ENCODE measurements at regions not wholly inside any gene's neighbourhood (a gene's known extent, or its start where the extent isn't known, plus 50 kb on each side); places are given as distances from the start of the nearest gene placed in this dataset.

DNA sequence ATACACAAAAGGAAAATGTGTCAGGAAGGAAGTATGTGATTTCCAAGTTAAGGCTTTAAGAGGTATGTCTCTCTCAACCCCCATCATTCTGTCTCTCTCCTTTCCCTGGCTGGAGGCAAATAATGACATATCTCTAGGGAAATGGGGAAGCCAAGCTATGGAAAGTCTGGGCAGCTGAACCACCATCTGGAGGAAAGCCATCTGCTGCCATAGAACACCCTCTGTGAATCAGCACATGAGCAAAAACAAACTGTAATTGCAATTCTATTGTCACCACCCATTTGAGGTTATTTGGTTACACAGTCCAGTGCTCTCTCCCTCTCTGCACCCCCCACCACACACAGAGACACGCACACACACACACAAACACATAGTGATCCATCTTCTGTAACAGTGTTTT lies 766.2 kb downstream of the FLRT2 start:
- Histone ChIP-seq H3K9me3 (ENCODE audit: control insufficient read depth in 4 of 4, low read length in 3 of 4) (peaks cover 0 to 3% (median 1%) of the 10 kb centered on the region in 4 donors), H3K27ac (ENCODE audit: low read depth in 1 of 2, low read length in 2 of 2) (no peak overlapping the region), H3K4me3 (ENCODE audit: low read depth in 1 of 3, low read length in 3 of 3) (no peak overlapping the region), H3K9ac (ENCODE audit: low read depth in 1 of 2, low read length in 2 of 2) (no peak overlapping the region), H3K27me3 (ENCODE audit: control insufficient read depth in 4 of 4, insufficient read depth in 4 of 4, low read length in 3 of 4) (no peaks in the 10 kb centered on the region), H3K36me3 (ENCODE audit: control insufficient read depth in 4 of 4, insufficient read depth in 3 of 4, low read depth in 1 of 4, low read length in 3 of 4) (no peaks in the 10 kb centered on the region), H3K4me1 (ENCODE audit: control insufficient read depth in 4 of 4, insufficient read depth in 4 of 4, low read length in 3 of 4) (no peaks in the 10 kb centered on the region)
- TF ChIP-seq YY1 (IDR thresholded peaks at IDR 0.05) = no peak
- no peak for TF ChIP-seq HNF4G (IDR thresholded peaks at IDR 0.05)
- TF ChIP-seq, protein P1, sequence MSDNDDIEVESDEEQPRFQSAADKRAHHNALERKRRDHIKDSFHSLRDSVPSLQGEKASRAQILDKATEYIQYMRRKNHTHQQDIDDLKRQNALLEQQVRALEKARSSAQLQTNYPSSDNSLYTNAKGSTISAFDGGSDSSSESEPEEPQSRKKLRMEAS (IDR thresholded peaks at IDR 0.05) = no peak
- no peak for TF ChIP-seq HNF4A (conservative IDR thresholded peaks at IDR 0.05)
- TF ChIP-seq, protein P2, sequence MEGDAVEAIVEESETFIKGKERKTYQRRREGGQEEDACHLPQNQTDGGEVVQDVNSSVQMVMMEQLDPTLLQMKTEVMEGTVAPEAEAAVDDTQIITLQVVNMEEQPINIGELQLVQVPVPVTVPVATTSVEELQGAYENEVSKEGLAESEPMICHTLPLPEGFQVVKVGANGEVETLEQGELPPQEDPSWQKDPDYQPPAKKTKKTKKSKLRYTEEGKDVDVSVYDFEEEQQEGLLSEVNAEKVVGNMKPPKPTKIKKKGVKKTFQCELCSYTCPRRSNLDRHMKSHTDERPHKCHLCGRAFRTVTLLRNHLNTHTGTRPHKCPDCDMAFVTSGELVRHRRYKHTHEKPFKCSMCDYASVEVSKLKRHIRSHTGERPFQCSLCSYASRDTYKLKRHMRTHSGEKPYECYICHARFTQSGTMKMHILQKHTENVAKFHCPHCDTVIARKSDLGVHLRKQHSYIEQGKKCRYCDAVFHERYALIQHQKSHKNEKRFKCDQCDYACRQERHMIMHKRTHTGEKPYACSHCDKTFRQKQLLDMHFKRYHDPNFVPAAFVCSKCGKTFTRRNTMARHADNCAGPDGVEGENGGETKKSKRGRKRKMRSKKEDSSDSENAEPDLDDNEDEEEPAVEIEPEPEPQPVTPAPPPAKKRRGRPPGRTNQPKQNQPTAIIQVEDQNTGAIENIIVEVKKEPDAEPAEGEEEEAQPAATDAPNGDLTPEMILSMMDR (IDR thresholded peaks at IDR 0.05; ENCODE audit: low read depth, low read length, missing input control) = no peak
- 67% methylated on average over 1 of the region's 1 CpG for WGBS
- no peak for DNase-seq (ENCODE audit: low spot score)

DNA sequence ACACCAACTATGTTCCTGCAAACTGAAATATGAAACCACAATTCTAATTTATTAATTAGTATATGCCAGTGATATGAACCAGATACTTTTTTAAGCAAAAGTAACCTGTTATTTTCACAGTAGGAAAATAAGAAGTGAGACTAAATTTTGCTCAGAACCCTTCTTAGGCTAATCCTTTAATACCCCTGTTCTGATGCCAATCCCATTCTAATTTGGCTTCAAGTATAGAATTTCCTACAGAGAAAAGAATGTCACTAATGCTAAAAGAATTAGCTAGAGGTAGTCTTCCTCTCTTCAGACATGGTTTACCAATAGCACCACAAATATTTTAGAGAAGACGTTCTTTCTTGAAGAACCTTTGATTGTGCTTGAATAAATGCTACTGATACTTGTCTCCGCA lies 758.4 kb downstream of the FLRT2 start:
- no peak overlapping the region for H3K27ac ChIP-seq (ENCODE audit: low read depth in 1 of 2, low read length in 2 of 2)
- H3K9ac ChIP-seq (ENCODE audit: low read depth in 1 of 2, low read length in 2 of 2) = no peak overlapping the region
- H3K4me1 ChIP-seq (ENCODE audit: control insufficient read depth in 4 of 4, insufficient read depth in 4 of 4, low read length in 3 of 4) = no peaks in the 10 kb centered on the region
- no peaks in the 10 kb centered on the region for H3K9me3 ChIP-seq (ENCODE audit: control insufficient read depth in 4 of 4, low read length in 3 of 4)
- 82% methylated on average over 2 of the region's 2 CpGs for WGBS
- no peak for TF ChIP-seq FOXA1 (IDR thresholded peaks at IDR 0.05)
- TF ChIP-seq TAF1 (conservative IDR thresholded peaks at IDR 0.05) = no peak
- TF ChIP-seq, protein P2 (IDR thresholded peaks at IDR 0.05; ENCODE audit: low read depth, low read length, missing input control) = no peak
- TF ChIP-seq NR2F2 (IDR thresholded peaks at IDR 0.05) = no peak
- TF ChIP-seq YY1 (IDR thresholded peaks at IDR 0.05) = no peak
- TF ChIP-seq HNF4A (conservative IDR thresholded peaks at IDR 0.05) = no peak
- TF ChIP-seq, protein P3, sequence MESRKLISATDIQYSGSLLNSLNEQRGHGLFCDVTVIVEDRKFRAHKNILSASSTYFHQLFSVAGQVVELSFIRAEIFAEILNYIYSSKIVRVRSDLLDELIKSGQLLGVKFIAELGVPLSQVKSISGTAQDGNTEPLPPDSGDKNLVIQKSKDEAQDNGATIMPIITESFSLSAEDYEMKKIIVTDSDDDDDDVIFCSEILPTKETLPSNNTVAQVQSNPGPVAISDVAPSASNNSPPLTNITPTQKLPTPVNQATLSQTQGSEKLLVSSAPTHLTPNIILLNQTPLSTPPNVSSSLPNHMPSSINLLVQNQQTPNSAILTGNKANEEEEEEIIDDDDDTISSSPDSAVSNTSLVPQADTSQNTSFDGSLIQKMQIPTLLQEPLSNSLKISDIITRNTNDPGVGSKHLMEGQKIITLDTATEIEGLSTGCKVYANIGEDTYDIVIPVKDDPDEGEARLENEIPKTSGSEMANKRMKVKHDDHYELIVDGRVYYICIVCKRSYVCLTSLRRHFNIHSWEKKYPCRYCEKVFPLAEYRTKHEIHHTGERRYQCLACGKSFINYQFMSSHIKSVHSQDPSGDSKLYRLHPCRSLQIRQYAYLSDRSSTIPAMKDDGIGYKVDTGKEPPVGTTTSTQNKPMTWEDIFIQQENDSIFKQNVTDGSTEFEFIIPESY (IDR thresholded peaks at IDR 0.05) = no peak
- no peak for TF ChIP-seq SP1 (IDR thresholded peaks at IDR 0.05)
- TF ChIP-seq, protein P4, sequence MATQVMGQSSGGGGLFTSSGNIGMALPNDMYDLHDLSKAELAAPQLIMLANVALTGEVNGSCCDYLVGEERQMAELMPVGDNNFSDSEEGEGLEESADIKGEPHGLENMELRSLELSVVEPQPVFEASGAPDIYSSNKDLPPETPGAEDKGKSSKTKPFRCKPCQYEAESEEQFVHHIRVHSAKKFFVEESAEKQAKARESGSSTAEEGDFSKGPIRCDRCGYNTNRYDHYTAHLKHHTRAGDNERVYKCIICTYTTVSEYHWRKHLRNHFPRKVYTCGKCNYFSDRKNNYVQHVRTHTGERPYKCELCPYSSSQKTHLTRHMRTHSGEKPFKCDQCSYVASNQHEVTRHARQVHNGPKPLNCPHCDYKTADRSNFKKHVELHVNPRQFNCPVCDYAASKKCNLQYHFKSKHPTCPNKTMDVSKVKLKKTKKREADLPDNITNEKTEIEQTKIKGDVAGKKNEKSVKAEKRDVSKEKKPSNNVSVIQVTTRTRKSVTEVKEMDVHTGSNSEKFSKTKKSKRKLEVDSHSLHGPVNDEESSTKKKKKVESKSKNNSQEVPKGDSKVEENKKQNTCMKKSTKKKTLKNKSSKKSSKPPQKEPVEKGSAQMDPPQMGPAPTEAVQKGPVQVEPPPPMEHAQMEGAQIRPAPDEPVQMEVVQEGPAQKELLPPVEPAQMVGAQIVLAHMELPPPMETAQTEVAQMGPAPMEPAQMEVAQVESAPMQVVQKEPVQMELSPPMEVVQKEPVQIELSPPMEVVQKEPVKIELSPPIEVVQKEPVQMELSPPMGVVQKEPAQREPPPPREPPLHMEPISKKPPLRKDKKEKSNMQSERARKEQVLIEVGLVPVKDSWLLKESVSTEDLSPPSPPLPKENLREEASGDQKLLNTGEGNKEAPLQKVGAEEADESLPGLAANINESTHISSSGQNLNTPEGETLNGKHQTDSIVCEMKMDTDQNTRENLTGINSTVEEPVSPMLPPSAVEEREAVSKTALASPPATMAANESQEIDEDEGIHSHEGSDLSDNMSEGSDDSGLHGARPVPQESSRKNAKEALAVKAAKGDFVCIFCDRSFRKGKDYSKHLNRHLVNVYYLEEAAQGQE (IDR thresholded peaks at IDR 0.05) = no peak
- TF ChIP-seq, protein P1 (IDR thresholded peaks at IDR 0.05) = no peak
- no peak for TF ChIP-seq JUND (IDR thresholded peaks at IDR 0.05)
- TF ChIP-seq FOXA2 (IDR thresholded peaks at IDR 0.05) = no peak
- no peak overlapping the region for H3K4me3 ChIP-seq (ENCODE audit: low read depth in 1 of 3, low read length in 3 of 3)
- no peaks in the 10 kb centered on the region for H3K36me3 ChIP-seq (ENCODE audit: control insufficient read depth in 4 of 4, insufficient read depth in 3 of 4, low read depth in 1 of 4, low read length in 3 of 4)
- DNase-seq (ENCODE audit: low spot score) = no peak
- peaks cover 0 to 3% (median 0%) of the 10 kb centered on the region in 4 donors for H3K27me3 ChIP-seq (ENCODE audit: control insufficient read depth in 4 of 4, insufficient read depth in 4 of 4, low read length in 3 of 4)
